GM12878 (cell line): ENCODE measurements at regions not wholly inside any gene's neighbourhood (a gene's known extent, or its start where the extent isn't known, plus 50 kb on each side); places are given as distances from the start of the nearest gene placed in this dataset.

Experiments used
- ATAC-seq: fragments of 200-7000 bp; cut with Tn5 transposase; 3 replicates; pipeline ENCODE4 v1.9.1; 2020; ENCODE audit warnings: mild to moderate bottlenecking, moderate library complexity
- BruUV-seq: library from RNA; stranded (reverse); fragments of 400-500 nt; replicated peaks from 2 replicates; lab custom pipeline; 2021; lab: Mats Ljungman, UMichigan
- CTCF ChIA-PET: fragments of 300-600 bp; sonication (Branson Sonifier 250); formaldehyde crosslinking; extraction: SDS; loops from one replicate; lab custom pipeline; 2021; ENCODE audit warnings: inconsistent platforms; lab: Yijun Ruan, JAX
- POLR2A ChIA-PET: fragments of 350-600 bp; formaldehyde crosslinking; extraction: SDS; loops from one replicate; lab custom pipeline; 2021; ENCODE audit warnings: inconsistent platforms; lab: Charles Lee
- RAD21 ChIA-PET: fragments of 300-600 bp; sonication (Branson Sonifier 250); formaldehyde crosslinking; loops from one replicate; lab custom pipeline; 2023; ENCODE audit warnings: antibody characterized with exemption; ENCODE audit not compliant: unreplicated experiment; lab: Charles Lee
- SMC1A ChIA-PET: fragments of 300-600 bp; sonication (Branson Sonifier 250); formaldehyde crosslinking; loops from one replicate; lab custom pipeline; 2023; ENCODE audit not compliant: unreplicated experiment, uncharacterized antibody; lab: Charles Lee
- DNase-seq: peaks from one replicate; pipeline ENCODE4 v3.0.0-alpha.2; 2011; ENCODE audit warnings: low read depth, low spot score
- FAIRE-seq: peaks from 3 replicates; lab custom pipeline; 2011; peaks lifted over from hg19 to GRCh38; lab: Jason Lieb, UNC
- H2AFZ ChIP-seq: 2 replicates; pipeline ENCODE4 v1.6.0; 2011; ENCODE audit warnings: low read depth, low read length, control low read depth; ENCODE audit not compliant: control insufficient read depth
- H3K27ac ChIP-seq: 2 replicates; pipeline ENCODE4 v1.5.1; 2011; ENCODE audit warnings: control low read depth; ENCODE audit not compliant: control insufficient read depth, insufficient read depth
- H3K27me3 ChIP-seq, 2 experiments: replicated peaks in 1 of 2; 2 replicates each; pipeline versions ENCODE4 v1.6.0 to v1.6.1; 2011; ENCODE audit warnings: low read length in 1 of 2; ENCODE audit not compliant: control insufficient read depth in 2 of 2, insufficient read depth in 2 of 2
- H3K36me3 ChIP-seq, 2 experiments: 2 replicates each; pipeline ENCODE4 v1.5.1; 2011; ENCODE audit warnings: low read length in 1 of 2; ENCODE audit not compliant: control insufficient read depth in 2 of 2, insufficient read depth in 2 of 2
- H3K4me1 ChIP-seq: 2 replicates; pipeline ENCODE4 v1.6.1; 2011; ENCODE audit warnings: mild to moderate bottlenecking, low read length, moderate library complexity, mixed read lengths; ENCODE audit not compliant: control insufficient read depth, insufficient read depth
- H3K4me2 ChIP-seq: 2 replicates; pipeline ENCODE4 v1.6.0; 2011; ENCODE audit warnings: control low read depth; ENCODE audit not compliant: control insufficient read depth, insufficient read depth
- H3K4me3 ChIP-seq: fragments of 200-600 bp; sonication (generic); 2 replicates; pipeline ENCODE4 v1.5.1; 2016
- H3K79me2 ChIP-seq: 2 replicates; pipeline ENCODE4 v1.6.0; 2011; ENCODE audit warnings: low read length; ENCODE audit not compliant: control insufficient read depth, insufficient read depth
- H3K9ac ChIP-seq: 2 replicates; pipeline ENCODE4 v1.8.0; 2011; ENCODE audit warnings: low read length, control low read depth, mixed read lengths; ENCODE audit not compliant: control insufficient read depth, insufficient read depth
- H3K9me3 ChIP-seq: replicated peaks from 3 replicates; pipeline ENCODE4 v1.5.1; 2011; ENCODE audit warnings: mild to moderate bottlenecking, low read length; ENCODE audit not compliant: control insufficient read depth, insufficient read depth
- H4K20me1 ChIP-seq: 2 replicates; pipeline ENCODE4 v1.6.0; 2011; ENCODE audit not compliant: control insufficient read depth, insufficient read depth
- BACH1 ChIP-seq: fragments of 450-650 bp; IDR thresholded peaks from 2 replicates; pipeline ENCODE4 v1.6.1; 2017; ENCODE audit warnings: mild to moderate bottlenecking, borderline replicate concordance
- RBBP5 ChIP-seq: fragments of 200-600 bp; sonication (generic); conservative IDR thresholded peaks from 2 replicates; pipeline ENCODE4 v1.6.1; 2016
- RFX5 ChIP-seq: IDR thresholded peaks from 2 replicates; pipeline ENCODE4 v1.6.1; 2011; ENCODE audit warnings: low read depth, low read length, improper control_type of control experiment
- TCF3 ChIP-seq: IDR thresholded peaks from 2 replicates; pipeline ENCODE4 v1.6.1; 2012; ENCODE audit warnings: low read depth, mild to moderate bottlenecking, low read length, borderline replicate concordance; ENCODE audit not compliant: insufficient read depth
- YY1 ChIP-seq: IDR thresholded peaks from 2 replicates; pipeline ENCODE4 v1.6.1; 2011; ENCODE audit warnings: low read depth, mild to moderate bottlenecking, low read length
- WGBS: methylation state at CpG from one replicate; pipeline ENCODE4 v1.1.6; 2016; ENCODE audit warnings: low lambda C conversion rate; ENCODE audit not compliant: insufficient replicate concordance, insufficient coverage; ENCODE audit errors: missing lambda C conversion rate; 5-methylcytosine and 5-hydroxymethylcytosine counted together
- in situ Hi-C: fragments of 300-500 bp; cut with MboI; formaldehyde crosslinking; loops from 9 replicates; pipeline ENCODE4 v1.14.3; 2018; ENCODE audit warnings: mixed read lengths
- intact Hi-C: fragments of 100-400 bp; cut with micrococcal nuclease; formaldehyde crosslinking; loops from one replicate; pipeline ENCODE4 v1.14.2; 2022; ENCODE audit not compliant: unreplicated experiment
- TF ChIP-seq, protein P1 (sequence below): fragments of 450-650 bp; IDR thresholded peaks from 2 replicates; pipeline ENCODE4 v1.6.1; 2016; ENCODE audit warnings: mild to moderate bottlenecking
- TF ChIP-seq, protein P2 (sequence below): IDR thresholded peaks from 2 replicates; pipeline ENCODE4 v1.6.1; 2011; ENCODE audit warnings: low read depth, mild to moderate bottlenecking, low read length, moderate library complexity, borderline replicate concordance; ENCODE audit errors: extremely low read depth

DNA sequence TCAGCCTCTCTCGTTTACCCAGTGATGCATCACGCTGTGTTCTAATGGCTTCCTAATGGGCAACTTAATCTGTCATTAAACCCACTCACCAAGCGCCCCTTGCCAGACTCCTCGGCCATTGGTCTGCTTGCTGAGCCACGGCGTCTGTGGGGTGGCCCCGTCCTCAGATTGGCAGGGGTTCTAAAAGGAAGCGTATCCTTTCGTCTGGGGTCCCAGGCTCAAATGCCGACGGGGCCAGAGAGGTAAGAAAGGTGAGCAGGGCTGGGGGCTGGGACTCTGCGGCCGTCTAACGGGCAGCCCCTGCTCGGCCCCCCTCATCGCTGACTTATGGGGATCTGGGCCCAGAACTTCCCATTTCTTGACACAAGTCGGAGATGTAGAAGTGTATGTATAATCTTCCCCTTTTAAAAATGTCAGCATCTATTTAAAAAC is 315.1 kb upstream of the PROK2 start:
- peak; percentile 49 for ATAC-seq
- H3K79me2 ChIP-seq, result peaks cover 12% of the 10 kb centered on the region
- H3K27me3 ChIP-seq, result no peaks in the 10 kb centered on the region
- H3K27ac ChIP-seq, result peak overlapping the region; percentile 68
- TF ChIP-seq TCF3, result no peak
- peak; percentile 48; the same call in 1 of the 2 replicates for TF ChIP-seq BACH1
- TF ChIP-seq, protein P1, sequence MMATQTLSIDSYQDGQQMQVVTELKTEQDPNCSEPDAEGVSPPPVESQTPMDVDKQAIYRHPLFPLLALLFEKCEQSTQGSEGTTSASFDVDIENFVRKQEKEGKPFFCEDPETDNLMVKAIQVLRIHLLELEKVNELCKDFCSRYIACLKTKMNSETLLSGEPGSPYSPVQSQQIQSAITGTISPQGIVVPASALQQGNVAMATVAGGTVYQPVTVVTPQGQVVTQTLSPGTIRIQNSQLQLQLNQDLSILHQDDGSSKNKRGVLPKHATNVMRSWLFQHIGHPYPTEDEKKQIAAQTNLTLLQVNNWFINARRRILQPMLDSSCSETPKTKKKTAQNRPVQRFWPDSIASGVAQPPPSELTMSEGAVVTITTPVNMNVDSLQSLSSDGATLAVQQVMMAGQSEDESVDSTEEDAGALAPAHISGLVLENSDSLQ, result peak; percentile 66
- TF ChIP-seq RFX5, result 0 out of 2 replicates have a peak, but pooled peaks have one; percentile 36
- TF ChIP-seq, protein P2, sequence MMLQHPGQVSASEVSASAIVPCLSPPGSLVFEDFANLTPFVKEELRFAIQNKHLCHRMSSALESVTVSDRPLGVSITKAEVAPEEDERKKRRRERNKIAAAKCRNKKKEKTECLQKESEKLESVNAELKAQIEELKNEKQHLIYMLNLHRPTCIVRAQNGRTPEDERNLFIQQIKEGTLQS, result no peak
- 0 out of 2 replicates have a peak, but pooled peaks have one; percentile 32 for TF ChIP-seq YY1
- no peak for TF ChIP-seq RBBP5
- in situ Hi-C loops (no loop called here), intact Hi-C loops (loop anchor here (1.0 to 5.0 kb wide), 7 partner anchors 18 to 722 kb away; partner anchors contain the start of gene RYBP)
- TSS peak; percentile 89 for BruUV-seq
- CTCF ChIA-PET, result interaction anchor here (0.9 to 2.9 kb wide), 4 partner anchors 7 to 164 kb away, joined by 3 to 14 read pairs (median 6); no protein-coding TSS in a partner anchor
- peak overlapping the region; percentile 58 for H3K9ac ChIP-seq
- FAIRE-seq, result no peak
- H3K4me2 ChIP-seq, result peak overlapping the region; percentile 70
- no peaks in the 10 kb centered on the region for H4K20me1 ChIP-seq
- POLR2A ChIA-PET, result interaction anchor here (0.5 to 3.4 kb wide), 7 partner anchors 17 to 119 kb away, joined by 3 to 55 read pairs (median 4); no protein-coding TSS in a partner anchor
- no peak for DNase-seq
- peak overlapping the region; percentile 45 for H2AFZ ChIP-seq
- no peaks in the 10 kb centered on the region for H3K36me3 ChIP-seq
- RAD21 ChIA-PET, result interaction anchor here (0.7 to 4.1 kb wide), 15 partner anchors 13 to 583 kb away, joined by 3 to 53 read pairs (median 9); no protein-coding TSS in a partner anchor
- H3K4me3 ChIP-seq, result peak overlapping the region; percentile 69
- SMC1A ChIA-PET, result interaction anchor here (0.8 to 7.3 kb wide), 10 partner anchors 8 to 116 kb away, joined by 3 to 97 read pairs (median 7); no protein-coding TSS in a partner anchor
- peaks cover 51% of the 10 kb centered on the region for H3K4me1 ChIP-seq
- H3K9me3 ChIP-seq, result no peaks in the 10 kb centered on the region
- WGBS, result 4% methylated on average over 17 of the region's 17 CpGs
